ENCODE measurements at regions not wholly inside any gene's neighbourhood (a gene's known extent, or its start where the extent isn't known, plus 50 kb on each side); places are given as distances from the start of the nearest gene placed in this dataset.

DNA sequence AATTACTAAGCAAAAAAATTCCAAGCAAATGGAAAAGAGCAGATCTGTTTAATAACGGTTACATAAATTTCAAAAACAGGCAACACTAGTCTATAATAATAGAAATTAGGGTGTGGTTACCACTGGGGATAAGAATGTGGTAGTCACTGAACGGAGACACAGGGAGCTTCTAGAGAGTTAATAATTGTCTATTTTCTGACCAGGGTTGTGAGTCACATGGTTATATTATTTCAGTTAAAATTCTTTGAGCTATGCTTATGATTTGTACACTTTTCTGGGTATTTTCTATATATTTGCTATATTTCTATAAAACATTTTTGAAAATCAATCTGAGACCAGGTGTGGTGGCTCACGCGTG is 433.9 kb upstream of the MAF start:
- Mint-ChIP-seq H3K4me3 (ENCODE audit: low read depth) (no peak overlapping the region), H3K9me3 (peaks cover 5% of the 10 kb centered on the region), H3K27ac (no peak overlapping the region), H3K4me1 (ENCODE audit: low read depth) (no peaks in the 10 kb centered on the region), H3K36me3 (ENCODE audit: low read depth) (no peaks in the 10 kb centered on the region), H3K27me3 (ENCODE audit: low read depth) (peaks cover 3% of the 10 kb centered on the region)
- intact Hi-C loops (cut with micrococcal nuclease): no loop called here
- DNase-seq (ENCODE audit: low spot score): no peak

GRCh38 chr16:80033783-80034468 is 433.4 kb upstream of the MAF start:
- Mint-ChIP-seq H3K36me3 (ENCODE audit: low read depth) (no peaks in the 10 kb centered on the region), H3K9me3 (peaks cover 5% of the 10 kb centered on the region), H3K27me3 (ENCODE audit: low read depth) (peaks cover 3% of the 10 kb centered on the region), H3K27ac (no peak overlapping the region), H3K4me1 (ENCODE audit: low read depth) (no peaks in the 10 kb centered on the region), H3K4me3 (ENCODE audit: low read depth) (no peak overlapping the region)
- DNase-seq (ENCODE audit: low spot score): no peak
- intact Hi-C loops (cut with micrococcal nuclease): no loop called here

DNA sequence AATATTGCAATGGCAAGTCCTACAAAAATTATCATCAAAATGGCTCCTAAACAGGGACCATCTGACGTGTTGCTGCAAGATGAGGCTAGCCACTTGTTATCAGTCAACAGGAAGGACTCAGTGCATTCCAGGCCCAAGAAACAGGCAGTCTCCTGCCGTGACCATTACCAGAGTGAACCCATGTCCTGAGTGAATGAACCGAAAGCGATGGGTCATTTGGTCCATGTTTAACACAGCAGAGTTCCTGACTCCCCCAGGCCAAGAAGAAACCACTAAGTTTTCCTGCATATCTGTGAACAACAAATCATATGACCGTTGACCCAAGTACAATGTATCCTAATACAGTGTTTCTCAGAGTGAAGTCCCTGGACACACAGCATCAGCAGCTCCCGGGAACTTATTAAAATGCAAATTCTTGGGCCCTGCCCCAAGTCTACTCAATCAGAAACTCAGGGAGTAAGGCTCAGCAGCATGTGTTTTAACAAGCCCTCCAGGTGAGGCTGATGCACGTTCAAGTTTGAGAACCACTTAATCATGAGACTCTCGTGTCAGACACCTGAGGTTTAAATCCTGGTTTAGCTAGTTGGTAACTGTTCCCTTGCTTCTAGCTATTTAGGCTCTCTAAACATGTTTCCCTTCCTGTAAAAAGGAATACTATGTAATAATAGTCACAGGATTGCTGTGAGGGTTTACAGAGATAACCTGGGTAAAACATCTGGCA is 429.4 kb upstream of the MAF start:
- H3K9me3 Mint-ChIP-seq: peaks cover 5% of the 10 kb centered on the region
- DNase-seq (ENCODE audit: low spot score): no peak
- H3K4me1 Mint-ChIP-seq (ENCODE audit: low read depth): peaks cover 8% of the 10 kb centered on the region
- peaks cover 1% of the 10 kb centered on the region for H3K27me3 Mint-ChIP-seq (ENCODE audit: low read depth)
- intact Hi-C loops (cut with micrococcal nuclease): no loop called here
- no peaks in the 10 kb centered on the region for H3K36me3 Mint-ChIP-seq (ENCODE audit: low read depth)
- H3K27ac Mint-ChIP-seq: no peak overlapping the region
- no peak overlapping the region for H3K4me3 Mint-ChIP-seq (ENCODE audit: low read depth)

- no peak overlapping the region for H3K4me3 Mint-ChIP-seq (ENCODE audit: low read depth)
- intact Hi-C loops (cut with micrococcal nuclease): no loop called here
- no peak overlapping the region for H3K27ac Mint-ChIP-seq
Measured at GRCh38 chr16:80029381-80029630, 428.8 kb upstream of the MAF start.

GRCh38 chr16:80028581-80029380 is 428.2 kb upstream of the MAF start:
- no peak for DNase-seq (ENCODE audit: low spot score)
- Mint-ChIP-seq H3K36me3 (ENCODE audit: low read depth) (no peaks in the 10 kb centered on the region), H3K9me3 (peaks cover 1% of the 10 kb centered on the region), H3K4me1 (ENCODE audit: low read depth) (peaks cover 8% of the 10 kb centered on the region), H3K27ac (no peak overlapping the region), H3K4me3 (ENCODE audit: low read depth) (no peak overlapping the region), H3K27me3 (ENCODE audit: low read depth) (peaks cover 1% of the 10 kb centered on the region)
- intact Hi-C loops (cut with micrococcal nuclease): no loop called here

More at GRCh38 chr16:80029381-80029630, 428.8 kb upstream of the MAF start:
- H3K9me3 Mint-ChIP-seq: peaks cover 5% of the 10 kb centered on the region
- H3K36me3 Mint-ChIP-seq (ENCODE audit: low read depth): no peaks in the 10 kb centered on the region
- H3K4me1 Mint-ChIP-seq (ENCODE audit: low read depth): peaks cover 8% of the 10 kb centered on the region
- peaks cover 1% of the 10 kb centered on the region for H3K27me3 Mint-ChIP-seq (ENCODE audit: low read depth)
- DNase-seq (ENCODE audit: low spot score): no peak

DNA sequence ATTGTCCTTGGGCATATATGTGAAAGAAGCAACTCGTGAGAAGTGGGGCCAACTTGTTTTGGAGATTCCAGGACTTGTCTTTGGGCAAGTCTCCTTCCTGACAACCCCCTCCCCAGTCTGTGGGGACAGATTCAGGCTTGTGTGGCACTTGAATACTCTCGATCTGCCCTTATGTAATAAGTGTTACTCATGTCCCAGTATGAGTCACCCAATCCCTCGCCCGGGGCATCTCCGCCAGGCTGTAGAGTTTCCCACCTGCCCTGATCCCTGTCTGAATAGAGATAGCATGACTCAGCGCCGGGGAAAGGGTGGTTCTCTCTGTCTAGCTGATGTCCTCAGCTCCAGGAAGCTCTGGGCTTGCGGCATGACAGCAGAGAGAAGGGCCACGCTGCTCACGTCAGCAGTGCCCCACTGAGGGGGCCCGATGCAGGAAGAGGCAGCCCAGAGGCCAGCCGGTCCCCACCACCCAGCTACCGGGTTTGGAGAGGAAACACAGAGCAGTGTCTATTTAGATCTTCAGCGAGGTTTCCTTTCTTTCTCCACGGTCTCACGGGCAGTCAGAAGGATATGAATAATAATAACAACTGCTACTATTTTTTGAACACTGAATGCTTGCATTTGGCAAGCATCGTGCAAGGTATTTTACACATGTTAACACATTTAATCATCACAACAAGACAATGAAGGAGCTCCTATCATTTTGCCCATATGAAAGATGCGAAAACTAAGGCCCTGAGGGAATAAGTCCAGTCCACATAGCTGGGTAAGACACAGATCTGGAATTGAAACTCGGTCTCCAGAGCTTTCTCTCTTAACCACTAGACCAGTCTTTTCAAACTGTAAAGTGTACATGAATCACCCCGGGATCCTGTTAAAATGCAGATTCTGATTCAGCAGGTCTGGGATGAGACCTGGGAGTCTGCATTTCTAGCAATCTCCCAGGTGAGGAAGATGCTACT is 426.7 kb upstream of the MAF start:
- no peaks in the 10 kb centered on the region for H3K36me3 Mint-ChIP-seq (ENCODE audit: low read depth)
- intact Hi-C loops (cut with micrococcal nuclease): no loop called here
- no peak overlapping the region for H3K27ac Mint-ChIP-seq

GRCh38 chr16:80025236-80025635 is 424.7 kb upstream of the MAF start:
- intact Hi-C loops (cut with micrococcal nuclease): no loop called here
- H3K36me3 Mint-ChIP-seq (ENCODE audit: low read depth): no peaks in the 10 kb centered on the region
- peaks cover 8% of the 10 kb centered on the region for H3K4me1 Mint-ChIP-seq (ENCODE audit: low read depth)
- H3K4me3 Mint-ChIP-seq (ENCODE audit: low read depth): no peak overlapping the region
- H3K27ac Mint-ChIP-seq: no peak overlapping the region
- DNase-seq (ENCODE audit: low spot score): no peak
- no peaks in the 10 kb centered on the region for H3K9me3 Mint-ChIP-seq
- H3K27me3 Mint-ChIP-seq (ENCODE audit: low read depth): no peaks in the 10 kb centered on the region

More for the DNA sequence above, 426.7 kb upstream of the MAF start:
- H3K4me3 Mint-ChIP-seq (ENCODE audit: low read depth): peak overlapping the region; percentile 3
- no peaks in the 10 kb centered on the region for H3K9me3 Mint-ChIP-seq
- peaks cover 8% of the 10 kb centered on the region for H3K4me1 Mint-ChIP-seq (ENCODE audit: low read depth)
- peak; percentile 20 for DNase-seq (ENCODE audit: low spot score)
- peaks cover 1% of the 10 kb centered on the region for H3K27me3 Mint-ChIP-seq (ENCODE audit: low read depth)

DNA sequence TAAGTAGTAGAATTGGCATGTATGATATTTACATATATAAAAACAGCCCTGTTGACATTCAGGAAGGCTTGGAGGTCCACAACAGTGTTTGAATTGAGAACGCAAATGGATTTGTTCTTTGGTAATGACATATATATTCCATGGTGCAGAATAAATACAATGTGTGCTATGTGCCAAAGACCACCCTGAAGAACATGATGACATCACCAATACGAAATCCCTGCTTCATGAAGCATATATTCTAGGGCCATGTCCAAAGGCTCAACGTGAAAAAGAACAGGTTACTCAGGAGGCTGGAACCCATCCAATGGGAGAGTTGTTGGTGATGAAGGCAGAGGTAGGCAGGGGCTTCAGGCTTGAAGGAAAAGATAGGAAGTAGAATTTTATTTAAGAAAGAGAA is 423.9 kb upstream of the MAF start:
- Mint-ChIP-seq H3K4me3 (ENCODE audit: low read depth) (no peak overlapping the region), H3K27me3 (ENCODE audit: low read depth) (no peaks in the 10 kb centered on the region), H3K27ac (no peak overlapping the region), H3K36me3 (ENCODE audit: low read depth) (no peaks in the 10 kb centered on the region), H3K4me1 (ENCODE audit: low read depth) (peaks cover 8% of the 10 kb centered on the region), H3K9me3 (no peaks in the 10 kb centered on the region)
- intact Hi-C loops (cut with micrococcal nuclease): no loop called here
- DNase-seq (ENCODE audit: low spot score): no peak

DNA sequence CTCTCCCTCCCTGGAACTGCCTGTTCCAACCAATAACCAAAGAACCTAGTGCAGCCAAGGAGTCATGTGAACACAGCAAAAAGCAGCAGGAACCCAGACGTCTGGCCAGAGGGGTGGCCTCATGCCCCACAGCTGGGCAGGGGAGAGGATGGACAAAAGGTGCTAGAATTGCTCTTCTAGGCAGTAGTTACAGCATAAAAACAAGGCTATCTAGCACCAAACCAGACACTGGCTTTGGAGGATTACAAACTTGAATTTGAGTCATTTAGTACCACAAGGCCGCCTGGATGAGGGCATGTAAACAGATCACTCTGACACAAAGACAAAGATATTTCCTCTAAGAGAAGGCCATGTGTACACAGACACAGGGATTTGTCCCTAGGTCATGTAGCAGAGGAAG is 423.3 kb upstream of the MAF start:
- Mint-ChIP-seq H3K9me3 (no peaks in the 10 kb centered on the region), H3K4me1 (ENCODE audit: low read depth) (peaks cover 8% of the 10 kb centered on the region), H3K27me3 (ENCODE audit: low read depth) (no peaks in the 10 kb centered on the region), H3K4me3 (ENCODE audit: low read depth) (no peak overlapping the region), H3K36me3 (ENCODE audit: low read depth) (no peaks in the 10 kb centered on the region), H3K27ac (no peak overlapping the region)
- intact Hi-C loops (cut with micrococcal nuclease): no loop called here
- DNase-seq (ENCODE audit: low spot score): no peak

GRCh38 chr16:80019395-80019794 is 418.9 kb upstream of the MAF start:
- no peak overlapping the region for H3K27ac Mint-ChIP-seq
- H3K4me1 Mint-ChIP-seq (ENCODE audit: low read depth): no peaks in the 10 kb centered on the region
- no peaks in the 10 kb centered on the region for H3K27me3 Mint-ChIP-seq (ENCODE audit: low read depth)
- H3K36me3 Mint-ChIP-seq (ENCODE audit: low read depth): no peaks in the 10 kb centered on the region
- H3K9me3 Mint-ChIP-seq: no peaks in the 10 kb centered on the region
- DNase-seq (ENCODE audit: low spot score): no peak
- intact Hi-C loops (cut with micrococcal nuclease): no loop called here
- no peak overlapping the region for H3K4me3 Mint-ChIP-seq (ENCODE audit: low read depth)

DNA sequence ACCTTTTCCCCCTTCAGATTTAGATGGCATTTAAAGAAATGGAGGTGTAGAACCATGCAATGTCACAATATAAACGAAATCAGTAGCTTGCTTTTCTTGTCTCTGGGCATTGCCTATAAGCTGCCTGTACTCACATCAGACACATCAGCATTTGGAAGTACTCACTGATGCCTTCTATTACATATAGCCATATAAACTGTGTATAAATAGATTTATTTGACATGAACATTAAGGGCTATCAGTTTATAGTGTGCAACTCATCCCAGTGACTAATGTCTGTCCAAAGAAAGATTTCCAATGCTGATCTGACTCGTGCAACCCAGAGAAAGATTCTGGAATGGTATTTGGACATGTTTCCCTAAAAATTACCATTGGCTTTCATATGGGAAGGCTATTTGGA is 417.9 kb upstream of the MAF start:
- intact Hi-C loops (cut with micrococcal nuclease): no loop called here
- Mint-ChIP-seq H3K36me3 (ENCODE audit: low read depth) (no peaks in the 10 kb centered on the region), H3K27me3 (ENCODE audit: low read depth) (no peaks in the 10 kb centered on the region), H3K4me1 (ENCODE audit: low read depth) (no peaks in the 10 kb centered on the region), H3K4me3 (ENCODE audit: low read depth) (no peak overlapping the region), H3K9me3 (no peaks in the 10 kb centered on the region), H3K27ac (no peak overlapping the region)
- DNase-seq (ENCODE audit: low spot score): no peak

GRCh38 chr16:80016731-80017326 is 416.3 kb upstream of the MAF start:
- Mint-ChIP-seq H3K27ac (no peak overlapping the region), H3K36me3 (ENCODE audit: low read depth) (no peaks in the 10 kb centered on the region), H3K4me1 (ENCODE audit: low read depth) (no peaks in the 10 kb centered on the region), H3K4me3 (ENCODE audit: low read depth) (no peak overlapping the region), H3K27me3 (ENCODE audit: low read depth) (no peaks in the 10 kb centered on the region), H3K9me3 (no peaks in the 10 kb centered on the region)
- no peak for DNase-seq (ENCODE audit: low spot score)
- intact Hi-C loops (cut with micrococcal nuclease): no loop called here

Data from activated T-helper 2 cell treated with anti-CD3 and anti-CD28 coated beads, Interferon-gamma antibody, Interleukin-2, Interleukin-4, amounts not matched to agents 10 μg/mL and 5 μg/mL and 100 μg/mL, durations not matched to agents 14 hours and 24 hours and 36 hours (primary cell).